Left kidney (tissue), 1 donor: ENCODE measurements at regions not wholly inside any gene's neighbourhood (a gene's known extent, or its start where the extent isn't known, plus 50 kb on each side); places are given as distances from the start of the nearest gene placed in this dataset.
"Not testable (repeated sequence)": the region's sequence is repeated elsewhere in the genome, so short reads cannot be mapped to it uniquely, and the experiment has no call there.

ENCODE experiments used
- DNase-seq: peaks from one replicate; pipeline ENCODE4 v3.0.0-alpha.2; 2013

- DNase-seq, result no peak
Observed at GRCh38 chr7:46134385-46134784, 213.3 kb upstream of the IGFBP3 start.

- DNase-seq, result no peak
Observed at GRCh38 chr7:46133751-46134150, 212.7 kb upstream of the IGFBP3 start.

GRCh38 chr7:46133072-46133471 is 212.0 kb upstream of the IGFBP3 start:
- DNase-seq, result no peak

GRCh38 chr7:46131916-46132795 is 211.1 kb upstream of the IGFBP3 start:
- DNase-seq, result peak; percentile 59

- DNase-seq, result no peak
Observed at GRCh38 chr7:46129831-46130230, 208.8 kb upstream of the IGFBP3 start.

- no peak for DNase-seq
Observed at GRCh38 chr7:46127814-46128213, 206.7 kb upstream of the IGFBP3 start.

- no peak for DNase-seq
Observed at GRCh38 chr7:46126675-46127300, 205.7 kb upstream of the IGFBP3 start.

GRCh38 chr7:46123756-46124343 is 202.8 kb upstream of the IGFBP3 start:
- DNase-seq, result no peak

- no peak for DNase-seq
Observed at GRCh38 chr7:46115410-46115809, 194.3 kb upstream of the IGFBP3 start.

GRCh38 chr7:46109437-46109836 is 188.4 kb upstream of the IGFBP3 start:
- no peak for DNase-seq

- DNase-seq, result no peak
Observed at GRCh38 chr7:46108272-46108671, 187.2 kb upstream of the IGFBP3 start.

- DNase-seq, result no peak
Observed at GRCh38 chr7:46107610-46108217, 186.6 kb upstream of the IGFBP3 start.

- DNase-seq, result no peak
Observed at GRCh38 chr7:46100521-46100920, 179.4 kb upstream of the IGFBP3 start.

- no peak for DNase-seq
Observed at GRCh38 chr7:46099076-46099475, 178.0 kb upstream of the IGFBP3 start.

GRCh38 chr7:46091071-46091470 is 170.0 kb upstream of the IGFBP3 start:
- no peak for DNase-seq

- DNase-seq, result no peak
Observed at GRCh38 chr7:46089281-46089680, 168.2 kb upstream of the IGFBP3 start.

- not testable (repeated sequence) for DNase-seq
Observed at GRCh38 chr7:46088486-46088885, 167.4 kb upstream of the IGFBP3 start.

GRCh38 chr7:46080595-46081159 is 159.6 kb upstream of the IGFBP3 start:
- no peak for DNase-seq

- DNase-seq, result no peak
Observed at GRCh38 chr7:46079421-46079820, 158.3 kb upstream of the IGFBP3 start.

- DNase-seq, result no peak
Observed at GRCh38 chr7:46076527-46076926, 155.5 kb upstream of the IGFBP3 start.

GRCh38 chr7:46072722-46073121 is 151.7 kb upstream of the IGFBP3 start:
- no peak for DNase-seq

- no peak for DNase-seq
Observed at GRCh38 chr7:46071601-46072000, 150.5 kb upstream of the IGFBP3 start.

- DNase-seq, result no peak
Observed at GRCh38 chr7:46071076-46071475, 150.0 kb upstream of the IGFBP3 start.
